K562 (cell line): ENCODE measurements at regions not wholly inside any gene's neighbourhood (a gene's known extent, or its start where the extent isn't known, plus 50 kb on each side); places are given as distances from the start of the nearest gene placed in this dataset.

Experiments
- CBFA2T3 ChIP-seq: fragments of 450-650 bp; IDR thresholded peaks from 2 replicates; pipeline ENCODE4 v1.6.1; 2017
- MAX ChIP-seq: sonication (generic); formaldehyde crosslinking; IDR thresholded peaks from 2 replicates; pipeline ENCODE4 v1.9.0; 2022; ENCODE audit warnings: mild to moderate bottlenecking, missing genetic modification reagents
- MYBL2 ChIP-seq, 2 experiments: fragments of 450-650 bp in 1 of 2; sonication (generic) in 1 of 2; formaldehyde crosslinking in 1 of 2; IDR thresholded peaks; 2 replicates each; pipeline versions ENCODE4 v1.6.1 to v1.8.1; 2017 to 2022; ENCODE audit warnings: borderline replicate concordance in 1 of 2, inconsistent platforms in 1 of 2, low read depth in 1 of 2, mild to moderate bottlenecking in 1 of 2, missing genetic modification reagents in 1 of 2, moderate library complexity in 1 of 2
- SMAD2 ChIP-seq: fragments of 150-350 bp; IDR thresholded peaks from 2 replicates; pipeline ENCODE4 v1.6.1; 2014; ENCODE audit warnings: low read depth, mild to moderate bottlenecking, low read length
- ZBTB8A ChIP-seq: fragments of 450-650 bp; IDR thresholded peaks from 2 replicates; pipeline ENCODE4 v1.6.1; 2018; ENCODE audit warnings: mild to moderate bottlenecking, moderate library complexity; ENCODE audit not compliant: partially characterized antibody
- ZNF589 ChIP-seq: fragments of 200-800 bp; sonication (Bioruptor generic); IDR thresholded peaks from 2 replicates; pipeline ENCODE4 v1.6.1; 2016; ENCODE audit warnings: low read depth, missing genetic modification characterization, missing compliant biosample characterization
- TF ChIP-seq, protein P1 (sequence below): fragments of 450-650 bp; conservative IDR thresholded peaks from 2 replicates; pipeline ENCODE4 v1.6.1; 2016; ENCODE audit warnings: missing genetic modification characterization, low read depth, mild to moderate bottlenecking, control low read depth, missing compliant biosample characterization
- TF ChIP-seq, protein P2 (sequence below), 3 experiments: IDR thresholded peaks in 2 of 3; conservative IDR thresholded peaks in 1 of 3; 2 replicates each; pipeline ENCODE4 v1.5.1; 2011 to 2012; ENCODE audit warnings: low read length in 3 of 3, mild to moderate bottlenecking in 3 of 3, control low read depth in 2 of 3, improper control_type of control experiment in 1 of 3, inconsistent platforms in 1 of 3, low read depth in 1 of 3, mixed read lengths in 1 of 3, moderate library complexity in 1 of 3; ENCODE audit not compliant: insufficient read depth in 2 of 3
- TF ChIP-seq, protein P3 (sequence below): sonication (generic); formaldehyde crosslinking; IDR thresholded peaks from 2 replicates; pipeline ENCODE4 v1.8.1; 2023; ENCODE audit warnings: mild to moderate bottlenecking, missing genetic modification reagents

- TF ChIP-seq SMAD2 (no peak), MYBL2 (IDR thresholded peaks at IDR 0.05; ENCODE audit: low read depth) (no peak), MYBL2 (CRISPR knock-in tag; IDR thresholded peaks at IDR 0.05; ENCODE audit: borderline replicate concordance) (no peak), ZBTB8A (no peak), MAX (CRISPR knock-in tag) (no peak), ZNF589 (CRISPR knock-in tag) (no peak), CBFA2T3 (no peak)
- TF ChIP-seq, protein P1, sequence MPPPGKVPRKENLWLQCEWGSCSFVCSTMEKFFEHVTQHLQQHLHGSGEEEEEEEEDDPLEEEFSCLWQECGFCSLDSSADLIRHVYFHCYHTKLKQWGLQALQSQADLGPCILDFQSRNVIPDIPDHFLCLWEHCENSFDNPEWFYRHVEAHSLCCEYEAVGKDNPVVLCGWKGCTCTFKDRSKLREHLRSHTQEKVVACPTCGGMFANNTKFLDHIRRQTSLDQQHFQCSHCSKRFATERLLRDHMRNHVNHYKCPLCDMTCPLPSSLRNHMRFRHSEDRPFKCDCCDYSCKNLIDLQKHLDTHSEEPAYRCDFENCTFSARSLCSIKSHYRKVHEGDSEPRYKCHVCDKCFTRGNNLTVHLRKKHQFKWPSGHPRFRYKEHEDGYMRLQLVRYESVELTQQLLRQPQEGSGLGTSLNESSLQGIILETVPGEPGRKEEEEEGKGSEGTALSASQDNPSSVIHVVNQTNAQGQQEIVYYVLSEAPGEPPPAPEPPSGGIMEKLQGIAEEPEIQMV, result no peak
- TF ChIP-seq, protein P2, sequence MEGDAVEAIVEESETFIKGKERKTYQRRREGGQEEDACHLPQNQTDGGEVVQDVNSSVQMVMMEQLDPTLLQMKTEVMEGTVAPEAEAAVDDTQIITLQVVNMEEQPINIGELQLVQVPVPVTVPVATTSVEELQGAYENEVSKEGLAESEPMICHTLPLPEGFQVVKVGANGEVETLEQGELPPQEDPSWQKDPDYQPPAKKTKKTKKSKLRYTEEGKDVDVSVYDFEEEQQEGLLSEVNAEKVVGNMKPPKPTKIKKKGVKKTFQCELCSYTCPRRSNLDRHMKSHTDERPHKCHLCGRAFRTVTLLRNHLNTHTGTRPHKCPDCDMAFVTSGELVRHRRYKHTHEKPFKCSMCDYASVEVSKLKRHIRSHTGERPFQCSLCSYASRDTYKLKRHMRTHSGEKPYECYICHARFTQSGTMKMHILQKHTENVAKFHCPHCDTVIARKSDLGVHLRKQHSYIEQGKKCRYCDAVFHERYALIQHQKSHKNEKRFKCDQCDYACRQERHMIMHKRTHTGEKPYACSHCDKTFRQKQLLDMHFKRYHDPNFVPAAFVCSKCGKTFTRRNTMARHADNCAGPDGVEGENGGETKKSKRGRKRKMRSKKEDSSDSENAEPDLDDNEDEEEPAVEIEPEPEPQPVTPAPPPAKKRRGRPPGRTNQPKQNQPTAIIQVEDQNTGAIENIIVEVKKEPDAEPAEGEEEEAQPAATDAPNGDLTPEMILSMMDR (IDR thresholded peaks at IDR 0.05 in 2 of 3, conservative IDR thresholded peaks at IDR 0.05 in 1 of 3; ENCODE audit: insufficient read depth in 2 of 3, low read depth in 1 of 3, low read length in 3 of 3), result no peak
- TF ChIP-seq, protein P3, sequence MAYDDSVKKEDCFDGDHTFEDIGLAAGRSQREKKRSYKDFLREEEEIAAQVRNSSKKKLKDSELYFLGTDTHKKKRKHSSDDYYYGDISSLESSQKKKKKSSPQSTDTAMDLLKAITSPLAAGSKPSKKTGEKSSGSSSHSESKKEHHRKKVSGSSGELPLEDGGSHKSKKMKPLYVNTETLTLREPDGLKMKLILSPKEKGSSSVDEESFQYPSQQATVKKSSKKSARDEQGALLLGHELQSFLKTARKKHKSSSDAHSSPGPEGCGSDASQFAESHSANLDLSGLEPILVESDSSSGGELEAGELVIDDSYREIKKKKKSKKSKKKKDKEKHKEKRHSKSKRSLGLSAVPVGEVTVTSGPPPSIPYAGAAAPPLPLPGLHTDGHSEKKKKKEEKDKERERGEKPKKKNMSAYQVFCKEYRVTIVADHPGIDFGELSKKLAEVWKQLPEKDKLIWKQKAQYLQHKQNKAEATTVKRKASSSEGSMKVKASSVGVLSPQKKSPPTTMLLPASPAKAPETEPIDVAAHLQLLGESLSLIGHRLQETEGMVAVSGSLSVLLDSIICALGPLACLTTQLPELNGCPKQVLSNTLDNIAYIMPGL, result no peak
Observed at GRCh38 chr1:82801176-82801575, 1000.4 kb downstream of the ADGRL2 start.
